Upper lobe of left lung (tissue), 4 donors: ENCODE measurements at regions not wholly inside any gene's neighbourhood (a gene's known extent, or its start where the extent isn't known, plus 50 kb on each side); places are given as distances from the start of the nearest gene placed in this dataset.

Source experiments
- EP300 ChIP-seq, 4 donors: sonication (generic); formaldehyde crosslinking; IDR thresholded peaks; one replicate each; pipeline ENCODE4 v1.5.1; 2017; ENCODE audit warnings: antibody characterized with exemption in 4 of 4, control low read depth in 2 of 4
- POLR2A ChIP-seq, 4 donors: fragments of 450-650 bp; IDR thresholded peaks; one replicate each; pipeline ENCODE4 v1.5.1; 2016 to 2017; ENCODE audit warnings: antibody characterized with exemption in 4 of 4, mild to moderate bottlenecking in 2 of 4
- POLR2AphosphoS5 ChIP-seq, 2 donors: sonication (generic); formaldehyde crosslinking; IDR thresholded peaks; one replicate each; pipeline ENCODE4 v1.5.1; 2017; ENCODE audit warnings: antibody characterized with exemption in 2 of 2
- TF ChIP-seq, protein P1 (sequence below), 6 experiments: fragments of 450-650 bp in 4 of 6; fragments of 200-600 bp in 2 of 6; sonication (generic) in 2 of 6; IDR thresholded peaks; one replicate each; pipeline ENCODE4 v1.5.1; 2016 to 2019; ENCODE audit warnings: antibody characterized with exemption in 6 of 6

DNA sequence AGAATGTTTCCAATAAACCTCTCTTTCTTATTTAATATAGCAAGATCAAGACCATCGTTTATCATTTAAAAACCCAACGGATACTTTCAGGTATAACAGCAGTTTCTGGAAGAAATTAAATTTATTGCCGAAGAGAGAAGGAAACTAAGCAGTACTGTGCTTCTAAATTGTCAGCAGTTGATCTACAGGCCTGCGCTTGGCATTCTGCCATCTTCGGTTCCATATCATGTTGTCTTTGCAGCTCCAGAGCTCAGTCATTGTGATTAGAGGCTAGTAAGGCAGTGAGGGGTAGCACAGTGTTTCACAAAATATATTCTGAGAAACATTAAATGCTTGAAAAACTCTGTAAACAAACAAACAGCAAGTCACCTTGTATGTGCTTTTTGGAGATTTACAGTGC, 301.3 kb downstream of the REEP3 start:
- TF ChIP-seq EP300 (IDR thresholded peaks at IDR 0.05) (no peak), POLR2A (IDR thresholded peaks at IDR 0.05) (no peak), POLR2AphosphoS5 (IDR thresholded peaks at IDR 0.05) (no peak)
- TF ChIP-seq, protein P1, sequence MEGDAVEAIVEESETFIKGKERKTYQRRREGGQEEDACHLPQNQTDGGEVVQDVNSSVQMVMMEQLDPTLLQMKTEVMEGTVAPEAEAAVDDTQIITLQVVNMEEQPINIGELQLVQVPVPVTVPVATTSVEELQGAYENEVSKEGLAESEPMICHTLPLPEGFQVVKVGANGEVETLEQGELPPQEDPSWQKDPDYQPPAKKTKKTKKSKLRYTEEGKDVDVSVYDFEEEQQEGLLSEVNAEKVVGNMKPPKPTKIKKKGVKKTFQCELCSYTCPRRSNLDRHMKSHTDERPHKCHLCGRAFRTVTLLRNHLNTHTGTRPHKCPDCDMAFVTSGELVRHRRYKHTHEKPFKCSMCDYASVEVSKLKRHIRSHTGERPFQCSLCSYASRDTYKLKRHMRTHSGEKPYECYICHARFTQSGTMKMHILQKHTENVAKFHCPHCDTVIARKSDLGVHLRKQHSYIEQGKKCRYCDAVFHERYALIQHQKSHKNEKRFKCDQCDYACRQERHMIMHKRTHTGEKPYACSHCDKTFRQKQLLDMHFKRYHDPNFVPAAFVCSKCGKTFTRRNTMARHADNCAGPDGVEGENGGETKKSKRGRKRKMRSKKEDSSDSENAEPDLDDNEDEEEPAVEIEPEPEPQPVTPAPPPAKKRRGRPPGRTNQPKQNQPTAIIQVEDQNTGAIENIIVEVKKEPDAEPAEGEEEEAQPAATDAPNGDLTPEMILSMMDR (IDR thresholded peaks at IDR 0.05): no peak
